Activated naive CD4-positive, alpha-beta T cell treated with anti-CD3 and anti-CD28 coated beads, Interleukin-2, amount 50 U/mL, for 24 hours (primary cell): ENCODE measurements at regions not wholly inside any gene's neighbourhood (a gene's known extent, or its start where the extent isn't known, plus 50 kb on each side); places are given as distances from the start of the nearest gene placed in this dataset.
"Not testable (repeated sequence)": the region's sequence is repeated elsewhere in the genome, so short reads cannot be mapped to it uniquely, and the experiment has no call there.

Experiments used
- H3K27ac Mint-ChIP-seq: one replicate; pipeline ENCODE4 v1.8.0; 2021; ENCODE audit warnings: mild to moderate bottlenecking, mixed read lengths
- H3K27me3 Mint-ChIP-seq: one replicate; pipeline ENCODE4 v1.8.0; 2021; ENCODE audit warnings: mixed read lengths
- H3K36me3 Mint-ChIP-seq: one replicate; pipeline ENCODE4 v1.8.0; 2021; ENCODE audit warnings: mixed read lengths
- H3K4me1 Mint-ChIP-seq: one replicate; pipeline ENCODE4 v1.8.0; 2021; ENCODE audit warnings: mixed read lengths
- H3K4me3 Mint-ChIP-seq: one replicate; pipeline ENCODE4 v1.8.0; 2021; ENCODE audit warnings: mild to moderate bottlenecking, mixed read lengths
- H3K9me3 Mint-ChIP-seq: one replicate; pipeline ENCODE4 v1.8.0; 2021; ENCODE audit warnings: mixed read lengths

- not testable (repeated sequence) for H3K27ac Mint-ChIP-seq, H3K9me3 Mint-ChIP-seq, H3K4me1 Mint-ChIP-seq, H3K36me3 Mint-ChIP-seq, H3K4me3 Mint-ChIP-seq, H3K27me3 Mint-ChIP-seq
Measured at GRCh38 chr10:8868924-8869323, 814.4 kb downstream of the GATA3 start.

- no peaks in the 10 kb centered on the region for H3K27me3 Mint-ChIP-seq
- no peaks in the 10 kb centered on the region for H3K36me3 Mint-ChIP-seq
- no peak overlapping the region for H3K27ac Mint-ChIP-seq
- no peaks in the 10 kb centered on the region for H3K4me1 Mint-ChIP-seq
- no peak overlapping the region for H3K4me3 Mint-ChIP-seq
- no peaks in the 10 kb centered on the region for H3K9me3 Mint-ChIP-seq
Measured at GRCh38 chr10:8873310-8873709, 818.8 kb downstream of the GATA3 start.

- H3K4me1 Mint-ChIP-seq: no peaks in the 10 kb centered on the region
- H3K27ac Mint-ChIP-seq: no peak overlapping the region
- H3K9me3 Mint-ChIP-seq: no peaks in the 10 kb centered on the region
- no peak overlapping the region for H3K4me3 Mint-ChIP-seq
- no peaks in the 10 kb centered on the region for H3K36me3 Mint-ChIP-seq
- peaks cover 1% of the 10 kb centered on the region for H3K27me3 Mint-ChIP-seq
Measured at GRCh38 chr10:8874268-8874667, 819.8 kb downstream of the GATA3 start.

- no peaks in the 10 kb centered on the region for H3K9me3 Mint-ChIP-seq
- H3K27ac Mint-ChIP-seq: no peak overlapping the region
- no peaks in the 10 kb centered on the region for H3K36me3 Mint-ChIP-seq
- H3K27me3 Mint-ChIP-seq: peaks cover 4% of the 10 kb centered on the region
- H3K4me1 Mint-ChIP-seq: no peaks in the 10 kb centered on the region
- no peak overlapping the region for H3K4me3 Mint-ChIP-seq
Measured at GRCh38 chr10:8874972-8875371, 820.5 kb downstream of the GATA3 start.

- Mint-ChIP-seq H3K27ac (no peak overlapping the region), H3K4me1 (no peaks in the 10 kb centered on the region), H3K27me3 (peaks cover 4% of the 10 kb centered on the region), H3K36me3 (no peaks in the 10 kb centered on the region), H3K4me3 (no peak overlapping the region), H3K9me3 (no peaks in the 10 kb centered on the region)
Measured at GRCh38 chr10:8876171-8876570, 821.7 kb downstream of the GATA3 start.

- H3K4me1 Mint-ChIP-seq: peaks cover 14% of the 10 kb centered on the region
Measured at GRCh38 chr10:8889538-8889937, 835.0 kb downstream of the GATA3 start.

GRCh38 chr10:8893102-8893501, 838.6 kb downstream of the GATA3 start:
- Mint-ChIP-seq H3K36me3 (no peaks in the 10 kb centered on the region), H3K27me3 (no peaks in the 10 kb centered on the region), H3K4me3 (no peak overlapping the region), H3K9me3 (peaks cover 6% of the 10 kb centered on the region), H3K4me1 (peaks cover 14% of the 10 kb centered on the region), H3K27ac (no peak overlapping the region)

More at GRCh38 chr10:8889538-8889937, 835.0 kb downstream of the GATA3 start:
- peaks cover 5% of the 10 kb centered on the region for H3K9me3 Mint-ChIP-seq
- no peak overlapping the region for H3K27ac Mint-ChIP-seq
- H3K27me3 Mint-ChIP-seq: peaks cover under 1% of the 10 kb centered on the region
- no peaks in the 10 kb centered on the region for H3K36me3 Mint-ChIP-seq
- no peak overlapping the region for H3K4me3 Mint-ChIP-seq

- H3K4me1 Mint-ChIP-seq: peaks cover 14% of the 10 kb centered on the region
- H3K27me3 Mint-ChIP-seq: no peaks in the 10 kb centered on the region
- H3K4me3 Mint-ChIP-seq: no peak overlapping the region
- no peaks in the 10 kb centered on the region for H3K36me3 Mint-ChIP-seq
- H3K9me3 Mint-ChIP-seq: peaks cover 6% of the 10 kb centered on the region
- H3K27ac Mint-ChIP-seq: no peak overlapping the region
Measured at GRCh38 chr10:8894148-8894547, 839.7 kb downstream of the GATA3 start.

GRCh38 chr10:8897769-8898168, 843.3 kb downstream of the GATA3 start:
- Mint-ChIP-seq H3K9me3 (peaks cover 6% of the 10 kb centered on the region), H3K4me3 (no peak overlapping the region), H3K4me1 (peaks cover 6% of the 10 kb centered on the region), H3K27me3 (no peaks in the 10 kb centered on the region), H3K27ac (no peak overlapping the region), H3K36me3 (no peaks in the 10 kb centered on the region)

- Mint-ChIP-seq H3K27ac (no peak overlapping the region), H3K4me1 (no peaks in the 10 kb centered on the region), H3K4me3 (no peak overlapping the region)
Measured at GRCh38 chr10:8898745-8899330, 844.4 kb downstream of the GATA3 start.

GRCh38 chr10:8902926-8903325, 848.4 kb downstream of the GATA3 start:
- H3K36me3 Mint-ChIP-seq: no peaks in the 10 kb centered on the region
- H3K4me3 Mint-ChIP-seq: no peak overlapping the region
- no peaks in the 10 kb centered on the region for H3K4me1 Mint-ChIP-seq
- no peaks in the 10 kb centered on the region for H3K27me3 Mint-ChIP-seq
- no peaks in the 10 kb centered on the region for H3K9me3 Mint-ChIP-seq
- no peak overlapping the region for H3K27ac Mint-ChIP-seq

More at GRCh38 chr10:8898745-8899330, 844.4 kb downstream of the GATA3 start:
- Mint-ChIP-seq H3K9me3 (peaks cover 6% of the 10 kb centered on the region), H3K36me3 (no peaks in the 10 kb centered on the region), H3K27me3 (no peaks in the 10 kb centered on the region)

- H3K9me3 Mint-ChIP-seq: no peaks in the 10 kb centered on the region
- H3K27me3 Mint-ChIP-seq: no peaks in the 10 kb centered on the region
- no peaks in the 10 kb centered on the region for H3K36me3 Mint-ChIP-seq
- H3K4me3 Mint-ChIP-seq: no peak overlapping the region
- no peaks in the 10 kb centered on the region for H3K4me1 Mint-ChIP-seq
- no peak overlapping the region for H3K27ac Mint-ChIP-seq
Measured at GRCh38 chr10:8908013-8908412, 853.5 kb downstream of the GATA3 start.

- no peaks in the 10 kb centered on the region for H3K36me3 Mint-ChIP-seq
- H3K4me3 Mint-ChIP-seq: no peak overlapping the region
- no peaks in the 10 kb centered on the region for H3K4me1 Mint-ChIP-seq
- no peaks in the 10 kb centered on the region for H3K27me3 Mint-ChIP-seq
- H3K9me3 Mint-ChIP-seq: no peaks in the 10 kb centered on the region
- no peak overlapping the region for H3K27ac Mint-ChIP-seq
Measured at GRCh38 chr10:8910314-8910713, 855.8 kb downstream of the GATA3 start.

GRCh38 chr10:8911032-8911431, 856.5 kb downstream of the GATA3 start:
- Mint-ChIP-seq H3K4me1 (no peaks in the 10 kb centered on the region), H3K9me3 (no peaks in the 10 kb centered on the region), H3K4me3 (no peak overlapping the region), H3K27ac (no peak overlapping the region), H3K36me3 (no peaks in the 10 kb centered on the region), H3K27me3 (no peaks in the 10 kb centered on the region)

- H3K4me1 Mint-ChIP-seq: no peaks in the 10 kb centered on the region
- H3K4me3 Mint-ChIP-seq: no peak overlapping the region
- H3K9me3 Mint-ChIP-seq: no peaks in the 10 kb centered on the region
- H3K27me3 Mint-ChIP-seq: no peaks in the 10 kb centered on the region
- no peak overlapping the region for H3K27ac Mint-ChIP-seq
- no peaks in the 10 kb centered on the region for H3K36me3 Mint-ChIP-seq
Measured at GRCh38 chr10:8912108-8912507, 857.6 kb downstream of the GATA3 start.

GRCh38 chr10:8913720-8914119, 859.2 kb downstream of the GATA3 start:
- H3K4me3 Mint-ChIP-seq: no peak overlapping the region
- H3K27ac Mint-ChIP-seq: no peak overlapping the region

GRCh38 chr10:8919280-8919679, 864.8 kb downstream of the GATA3 start:
- no peaks in the 10 kb centered on the region for H3K36me3 Mint-ChIP-seq
- no peaks in the 10 kb centered on the region for H3K27me3 Mint-ChIP-seq
- H3K27ac Mint-ChIP-seq: no peak overlapping the region
- H3K9me3 Mint-ChIP-seq: no peaks in the 10 kb centered on the region
- no peaks in the 10 kb centered on the region for H3K4me1 Mint-ChIP-seq
- no peak overlapping the region for H3K4me3 Mint-ChIP-seq

More at GRCh38 chr10:8913720-8914119, 859.2 kb downstream of the GATA3 start:
- Mint-ChIP-seq H3K4me1 (no peaks in the 10 kb centered on the region), H3K36me3 (no peaks in the 10 kb centered on the region), H3K27me3 (no peaks in the 10 kb centered on the region), H3K9me3 (no peaks in the 10 kb centered on the region)
